ENCODE measurements at regions not wholly inside any gene's neighbourhood (a gene's known extent, or its start where the extent isn't known, plus 50 kb on each side); places are given as distances from the start of the nearest gene placed in this dataset.
A peak's percentile ranks its signal among the peaks of the same experiment; 100 is the strongest.

GRCh38 chrX:125089761-125090445 lies 229.8 kb upstream of the TEX13C start:
- DNase-seq: no peak

GRCh38 chrX:125093852-125094251 lies 225.8 kb upstream of the TEX13C start:
- DNase-seq: no peak

- no peak for DNase-seq
Observed at GRCh38 chrX:125094901-125095300, 224.8 kb upstream of the TEX13C start.

GRCh38 chrX:125096469-125096868 lies 223.2 kb upstream of the TEX13C start:
- DNase-seq: no peak

GRCh38 chrX:125096870-125097269 lies 222.8 kb upstream of the TEX13C start:
- no peak for DNase-seq

- DNase-seq: no peak
Observed at GRCh38 chrX:125101971-125102755, 217.5 kb upstream of the TEX13C start.

GRCh38 chrX:125103693-125104092 lies 216.0 kb upstream of the TEX13C start:
- no peak for DNase-seq

GRCh38 chrX:125108921-125109320 lies 210.8 kb upstream of the TEX13C start:
- no peak for DNase-seq

- no peak for DNase-seq
Observed at GRCh38 chrX:125131164-125131563, 188.5 kb upstream of the TEX13C start.

GRCh38 chrX:125132274-125132673 lies 187.4 kb upstream of the TEX13C start:
- peak in 1 of 2 experiments; percentile 1 for DNase-seq

- DNase-seq: no peak
Observed at GRCh38 chrX:125137521-125137920, 182.2 kb upstream of the TEX13C start.

GRCh38 chrX:125150231-125150630 lies 169.4 kb upstream of the TEX13C start:
- no peak for DNase-seq

- DNase-seq: no peak
Observed at GRCh38 chrX:125151146-125151545, 168.5 kb upstream of the TEX13C start.

GRCh38 chrX:125152011-125152410 lies 167.7 kb upstream of the TEX13C start:
- no peak for DNase-seq

GRCh38 chrX:125153621-125154020 lies 166.1 kb upstream of the TEX13C start:
- DNase-seq: no peak

- DNase-seq: peak; percentile 58 to 67
Observed at GRCh38 chrX:125154288-125155257, 165.1 kb upstream of the TEX13C start.

- DNase-seq: peak; percentile 44 to 60
Observed at GRCh38 chrX:125155296-125156033, 164.2 kb upstream of the TEX13C start.

- DNase-seq: no peak
Observed at GRCh38 chrX:125170459-125170858, 149.2 kb upstream of the TEX13C start.

- DNase-seq: no peak
Observed at GRCh38 chrX:125172531-125172930, 147.1 kb upstream of the TEX13C start.

GRCh38 chrX:125175991-125176584 lies 143.6 kb upstream of the TEX13C start:
- no peak for DNase-seq

- no peak for DNase-seq
Observed at GRCh38 chrX:125193921-125194320, 125.8 kb upstream of the TEX13C start.

- DNase-seq: no peak
Observed at GRCh38 chrX:125198546-125198945, 121.1 kb upstream of the TEX13C start.

Data from SHP77 (cell line).